Omental fat pad (tissue), 3 donors: ENCODE measurements at regions not wholly inside any gene's neighbourhood (a gene's known extent, or its start where the extent isn't known, plus 50 kb on each side); places are given as distances from the start of the nearest gene placed in this dataset.

Experiments
- ATAC-seq: fragments of 150-250 bp; one replicate; pipeline ENCODE4 v1.9.1; 2016; ENCODE audit warnings: mild to moderate bottlenecking, moderate library complexity; ENCODE audit not compliant: low FRiP score
- DNase-seq: peaks from one replicate; pipeline ENCODE4 v3.0.0-alpha.2; 2019; ENCODE audit warnings: low spot score
- TF ChIP-seq, protein P1 (sequence below), 3 donors: fragments of 450-650 bp; IDR thresholded peaks; one replicate each; pipeline ENCODE4 v1.5.1; 2016 to 2017; ENCODE audit warnings: antibody characterized with exemption in 3 of 3, mild to moderate bottlenecking in 3 of 3, moderate library complexity in 2 of 3

DNA sequence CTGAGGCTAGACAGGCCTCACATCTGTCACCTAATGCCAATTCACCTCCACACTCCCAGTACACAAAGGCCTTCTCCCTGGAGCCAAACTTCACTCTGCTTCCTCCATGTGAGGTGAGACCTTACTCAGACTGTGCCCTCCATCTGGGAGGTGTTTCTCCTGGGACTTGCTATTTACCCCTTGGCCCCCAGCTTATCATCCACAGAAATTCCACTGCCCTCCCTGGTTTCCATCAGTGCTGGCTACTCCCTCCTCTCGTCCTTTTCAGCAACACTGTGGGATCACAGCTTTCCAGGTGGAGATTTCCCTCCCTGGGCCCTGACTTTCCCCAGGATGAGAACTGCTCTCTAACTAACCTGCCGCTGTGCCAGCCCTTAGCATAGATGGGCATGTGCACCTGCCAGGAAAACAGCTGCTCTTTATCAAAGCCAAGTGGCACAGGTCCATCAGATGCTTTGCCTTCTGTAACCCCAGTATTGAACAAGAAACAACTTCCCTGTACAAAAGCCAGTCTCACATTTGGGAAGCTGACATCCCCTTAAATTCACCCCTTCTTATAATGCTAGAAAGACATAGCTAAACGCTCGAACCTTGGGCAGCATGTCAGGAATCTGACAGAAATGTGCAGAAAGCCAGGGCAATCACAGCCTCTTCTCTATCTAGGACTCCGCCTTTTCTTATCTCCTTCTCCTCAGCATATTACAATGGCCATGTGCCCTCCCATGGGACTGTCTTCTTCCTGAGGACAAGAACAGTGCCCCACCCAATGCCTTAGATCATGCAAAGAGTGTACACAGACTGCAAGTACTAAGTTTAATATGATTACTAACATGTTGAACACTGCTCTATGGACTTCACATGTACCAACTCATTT lies 535.5 kb upstream of the ID2 start:
- no peak for DNase-seq
- ATAC-seq: peak; percentile 30

DNA sequence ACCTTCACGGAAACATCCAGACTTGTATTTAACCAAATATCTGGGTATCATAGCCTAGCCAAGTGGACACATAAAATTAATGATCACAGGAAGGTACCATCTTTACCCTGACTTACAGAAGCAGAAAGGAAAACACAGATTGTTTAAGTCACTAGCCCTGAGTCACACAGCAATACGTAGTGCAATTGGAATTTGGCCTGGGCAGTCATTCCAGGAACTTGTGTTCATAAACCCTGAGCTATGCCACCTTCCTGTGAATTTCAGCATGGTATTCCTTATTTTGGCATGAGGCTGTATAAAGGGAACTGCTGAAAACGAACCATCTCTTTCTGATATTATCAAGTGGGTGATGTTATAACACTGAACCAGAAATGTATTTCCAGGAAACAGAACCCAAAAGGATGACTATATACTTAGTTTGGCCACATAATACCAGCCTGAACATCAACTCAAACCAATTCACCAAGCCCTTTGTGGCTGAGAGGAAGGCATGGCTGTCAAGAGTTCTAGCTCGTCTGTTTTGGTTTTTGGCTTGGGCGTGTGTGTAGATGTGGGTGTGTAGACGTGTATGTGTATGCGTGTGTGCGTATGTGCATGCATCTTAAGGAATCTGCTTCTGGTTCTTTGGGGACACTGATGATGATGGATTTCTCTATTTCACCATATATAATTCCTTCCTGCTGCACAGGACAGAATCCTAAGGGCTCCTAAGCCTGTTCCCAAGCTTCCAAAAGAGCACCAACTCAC lies 533.4 kb upstream of the ID2 start:
- TF ChIP-seq, protein P1, sequence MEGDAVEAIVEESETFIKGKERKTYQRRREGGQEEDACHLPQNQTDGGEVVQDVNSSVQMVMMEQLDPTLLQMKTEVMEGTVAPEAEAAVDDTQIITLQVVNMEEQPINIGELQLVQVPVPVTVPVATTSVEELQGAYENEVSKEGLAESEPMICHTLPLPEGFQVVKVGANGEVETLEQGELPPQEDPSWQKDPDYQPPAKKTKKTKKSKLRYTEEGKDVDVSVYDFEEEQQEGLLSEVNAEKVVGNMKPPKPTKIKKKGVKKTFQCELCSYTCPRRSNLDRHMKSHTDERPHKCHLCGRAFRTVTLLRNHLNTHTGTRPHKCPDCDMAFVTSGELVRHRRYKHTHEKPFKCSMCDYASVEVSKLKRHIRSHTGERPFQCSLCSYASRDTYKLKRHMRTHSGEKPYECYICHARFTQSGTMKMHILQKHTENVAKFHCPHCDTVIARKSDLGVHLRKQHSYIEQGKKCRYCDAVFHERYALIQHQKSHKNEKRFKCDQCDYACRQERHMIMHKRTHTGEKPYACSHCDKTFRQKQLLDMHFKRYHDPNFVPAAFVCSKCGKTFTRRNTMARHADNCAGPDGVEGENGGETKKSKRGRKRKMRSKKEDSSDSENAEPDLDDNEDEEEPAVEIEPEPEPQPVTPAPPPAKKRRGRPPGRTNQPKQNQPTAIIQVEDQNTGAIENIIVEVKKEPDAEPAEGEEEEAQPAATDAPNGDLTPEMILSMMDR (IDR thresholded peaks at IDR 0.05): no peak
- ATAC-seq: peak; percentile 54
- no peak for DNase-seq

More for the DNA sequence above, 535.5 kb upstream of the ID2 start:
- TF ChIP-seq, protein P1 (IDR thresholded peaks at IDR 0.05): no peak

DNA sequence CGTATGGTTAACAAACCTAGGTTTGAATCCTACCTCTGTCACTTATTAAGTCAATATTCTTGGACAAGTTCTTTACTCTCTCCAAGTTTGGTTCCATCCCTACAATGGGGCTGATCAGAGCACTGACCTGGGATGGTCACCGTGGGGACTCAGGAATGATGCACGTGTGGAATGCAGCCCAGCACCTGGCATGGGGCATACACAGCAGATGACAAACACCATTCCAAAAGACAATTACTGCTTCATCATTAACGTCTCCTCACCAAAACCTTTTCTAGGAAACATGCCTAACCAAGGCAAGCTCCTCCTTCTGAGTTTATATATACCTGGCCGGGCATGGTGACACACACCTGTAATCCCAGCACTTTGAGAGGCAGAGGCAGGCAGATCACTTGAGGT lies 532.9 kb upstream of the ID2 start:
- TF ChIP-seq, protein P1 (IDR thresholded peaks at IDR 0.05): no peak
- ATAC-seq (no peak), DNase-seq (no peak)

DNA sequence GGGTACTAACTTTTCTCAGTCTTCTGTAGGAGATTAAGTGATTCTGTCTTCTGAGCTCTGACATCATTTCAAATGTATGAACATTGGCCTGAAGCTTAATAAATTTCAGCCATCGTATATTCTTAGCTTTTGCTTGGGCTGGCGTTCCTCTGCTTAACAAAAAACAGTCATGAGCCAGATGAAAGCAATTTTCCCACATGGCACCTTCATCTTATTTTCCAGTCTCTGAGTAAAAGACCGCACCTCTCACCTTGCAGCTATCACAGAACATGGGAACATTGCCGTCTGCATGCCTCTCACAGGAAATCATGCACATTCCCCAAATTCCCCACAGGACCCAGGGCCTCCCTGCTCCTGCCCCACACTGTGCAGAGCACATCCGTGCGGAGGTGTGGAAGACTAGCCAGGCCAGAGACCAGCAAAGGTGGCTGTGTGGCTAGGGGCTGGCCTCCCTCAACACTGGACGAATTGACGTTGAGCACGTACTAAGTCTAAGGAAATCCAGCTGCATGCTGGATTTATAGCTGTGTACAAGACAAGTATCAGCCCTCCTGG lies 531.8 kb upstream of the ID2 start:
- TF ChIP-seq, protein P1 (IDR thresholded peaks at IDR 0.05): no peak
- DNase-seq: no peak
- ATAC-seq: no peak

DNA sequence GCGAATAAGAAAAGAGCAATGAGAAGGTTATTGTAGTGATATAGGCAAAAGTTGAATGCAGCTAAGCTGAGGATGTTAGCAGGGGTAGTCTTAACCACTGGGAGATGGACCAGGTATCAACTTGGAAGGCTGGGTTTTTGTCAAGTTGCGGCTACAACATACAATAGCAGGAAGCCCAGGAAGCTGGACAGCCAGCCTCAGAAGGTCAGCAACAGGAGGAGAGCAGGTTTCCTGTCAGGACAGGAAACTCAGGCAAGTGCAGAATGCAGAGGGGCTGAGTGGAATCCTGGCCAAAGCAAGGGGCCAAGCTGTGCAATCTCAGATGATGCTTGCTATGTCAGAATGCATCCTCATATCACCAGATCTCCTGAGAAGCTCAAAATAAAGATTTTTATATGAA lies 530.0 kb upstream of the ID2 start:
- ATAC-seq: no peak

DNA sequence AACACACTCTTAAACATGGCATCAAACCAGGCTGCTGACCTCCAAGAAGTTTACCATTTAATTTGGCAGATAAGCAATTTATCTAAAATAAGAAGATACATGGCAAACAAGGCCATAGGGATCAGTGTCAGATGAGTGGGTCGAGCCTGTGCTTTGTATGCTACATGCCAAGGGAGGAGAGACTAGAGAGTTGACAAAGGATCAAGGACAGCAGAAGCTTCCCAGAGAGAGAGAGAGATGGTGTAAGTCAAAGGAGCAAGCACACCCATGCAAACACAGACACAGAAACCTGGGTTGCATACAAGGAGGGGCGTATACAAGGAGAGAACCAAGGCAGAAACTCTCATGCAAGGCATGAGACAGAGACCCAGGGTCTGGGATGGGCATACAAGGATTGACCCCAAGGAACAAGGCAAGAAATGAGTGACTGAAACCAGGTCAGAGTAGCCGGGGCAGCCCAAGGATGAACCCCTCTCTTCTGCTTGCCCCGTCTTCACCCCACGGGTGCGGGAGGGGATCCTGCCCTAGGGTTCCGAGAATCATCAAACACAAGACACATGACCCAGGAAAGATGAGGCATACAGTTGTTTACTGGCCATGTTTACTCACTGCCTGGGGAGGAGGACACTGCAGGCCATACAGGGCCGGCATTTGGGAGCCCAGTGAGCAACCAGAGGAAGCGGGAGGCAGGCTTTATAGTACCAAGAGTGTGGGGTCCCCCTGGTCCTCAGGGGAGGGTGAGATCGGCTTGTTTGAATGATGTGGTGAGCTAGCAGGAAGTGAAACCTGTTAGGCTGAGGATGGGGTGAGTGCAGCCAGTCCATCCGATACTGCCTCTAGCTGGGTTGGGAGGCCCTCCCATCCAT lies 529.2 kb upstream of the ID2 start:
- DNase-seq (no peak), ATAC-seq (no peak)

More for the DNA sequence above, 530.0 kb upstream of the ID2 start:
- no peak for DNase-seq
- TF ChIP-seq, protein P1 (IDR thresholded peaks at IDR 0.05): no peak

More for the DNA sequence above, 529.2 kb upstream of the ID2 start:
- TF ChIP-seq, protein P1 (IDR thresholded peaks at IDR 0.05): no peak
